ENCODE measurements at regions not wholly inside any gene's neighbourhood (a gene's known extent, or its start where the extent isn't known, plus 50 kb on each side); places are given as distances from the start of the nearest gene placed in this dataset.

GRCh38 chr2:62383846-62384245 is 122.1 kb downstream of the TMEM17 start:
- H3K27me3 ChIP-seq = no peaks in the 10 kb centered on the region
- no peaks in the 10 kb centered on the region for H3K4me1 ChIP-seq
- no peaks in the 10 kb centered on the region for H3K36me3 ChIP-seq
- TF ChIP-seq POLR2A (IDR thresholded peaks at IDR 0.05) = no peak
- TF ChIP-seq, protein P1, sequence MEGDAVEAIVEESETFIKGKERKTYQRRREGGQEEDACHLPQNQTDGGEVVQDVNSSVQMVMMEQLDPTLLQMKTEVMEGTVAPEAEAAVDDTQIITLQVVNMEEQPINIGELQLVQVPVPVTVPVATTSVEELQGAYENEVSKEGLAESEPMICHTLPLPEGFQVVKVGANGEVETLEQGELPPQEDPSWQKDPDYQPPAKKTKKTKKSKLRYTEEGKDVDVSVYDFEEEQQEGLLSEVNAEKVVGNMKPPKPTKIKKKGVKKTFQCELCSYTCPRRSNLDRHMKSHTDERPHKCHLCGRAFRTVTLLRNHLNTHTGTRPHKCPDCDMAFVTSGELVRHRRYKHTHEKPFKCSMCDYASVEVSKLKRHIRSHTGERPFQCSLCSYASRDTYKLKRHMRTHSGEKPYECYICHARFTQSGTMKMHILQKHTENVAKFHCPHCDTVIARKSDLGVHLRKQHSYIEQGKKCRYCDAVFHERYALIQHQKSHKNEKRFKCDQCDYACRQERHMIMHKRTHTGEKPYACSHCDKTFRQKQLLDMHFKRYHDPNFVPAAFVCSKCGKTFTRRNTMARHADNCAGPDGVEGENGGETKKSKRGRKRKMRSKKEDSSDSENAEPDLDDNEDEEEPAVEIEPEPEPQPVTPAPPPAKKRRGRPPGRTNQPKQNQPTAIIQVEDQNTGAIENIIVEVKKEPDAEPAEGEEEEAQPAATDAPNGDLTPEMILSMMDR (IDR thresholded peaks at IDR 0.05) = no peak
- no peak for DNase-seq
- intact Hi-C loops (cut with DNase I; ENCODE audit: low total_unique reads) = no loop called here
- H3K27ac ChIP-seq = no peak overlapping the region
- H3K9me3 ChIP-seq = no peaks in the 10 kb centered on the region
- H3K4me3 ChIP-seq = no peak overlapping the region

DNA sequence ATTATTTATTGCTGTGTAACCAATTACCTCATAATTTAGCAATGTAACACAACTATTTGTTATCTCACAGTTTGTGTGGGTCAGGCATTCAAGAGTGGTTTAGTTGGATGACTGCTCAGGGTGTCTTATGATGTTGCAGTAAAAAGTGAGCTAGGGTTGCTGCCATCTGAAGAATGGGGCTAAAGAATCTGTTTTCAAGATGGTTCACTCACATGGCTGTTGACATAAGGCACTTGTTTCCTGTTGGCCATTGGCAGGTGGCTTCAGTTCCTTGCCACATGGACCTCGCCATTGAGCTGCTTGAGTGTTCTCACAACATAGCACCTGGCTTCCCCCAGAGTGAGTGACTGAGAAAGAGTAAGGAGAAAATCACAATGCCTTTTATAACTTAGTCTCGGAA is 123.2 kb downstream of the TMEM17 start:
- Histone ChIP-seq H3K27me3 (no peaks in the 10 kb centered on the region), H3K9me3 (no peaks in the 10 kb centered on the region), H3K4me1 (no peaks in the 10 kb centered on the region), H3K36me3 (no peaks in the 10 kb centered on the region), H3K4me3 (no peak overlapping the region), H3K27ac (no peak overlapping the region)
- TF ChIP-seq, protein P1 (IDR thresholded peaks at IDR 0.05) = no peak
- no peak for TF ChIP-seq POLR2A (IDR thresholded peaks at IDR 0.05)
- DNase-seq = no peak
- intact Hi-C loops (cut with DNase I; ENCODE audit: low total_unique reads) = no loop called here

DNA sequence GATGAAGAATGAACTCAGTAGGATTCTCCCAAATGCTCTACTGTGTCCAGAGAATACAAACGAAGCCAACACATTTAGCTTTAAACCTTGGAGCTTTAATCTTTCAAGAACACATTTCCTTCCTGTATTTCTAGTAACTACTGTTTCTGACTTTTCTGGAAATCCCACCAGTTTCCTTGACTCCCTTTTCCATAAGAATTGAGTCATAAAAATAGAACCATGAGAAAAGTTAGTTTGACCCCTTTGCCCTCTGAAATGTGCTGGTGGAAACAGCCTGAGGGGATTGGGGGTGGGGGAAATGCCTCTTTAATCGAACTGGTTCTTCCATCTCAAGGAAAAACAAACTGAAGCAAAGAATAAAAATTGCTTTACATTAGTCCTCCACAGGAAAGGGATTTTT is 123.9 kb downstream of the TMEM17 start:
- Histone ChIP-seq H3K9me3 (no peaks in the 10 kb centered on the region), H3K27ac (no peak overlapping the region), H3K27me3 (no peaks in the 10 kb centered on the region), H3K4me1 (no peaks in the 10 kb centered on the region), H3K36me3 (no peaks in the 10 kb centered on the region), H3K4me3 (no peak overlapping the region)
- TF ChIP-seq, protein P1 (IDR thresholded peaks at IDR 0.05) = no peak
- TF ChIP-seq POLR2A (IDR thresholded peaks at IDR 0.05) = no peak
- intact Hi-C loops (cut with DNase I; ENCODE audit: low total_unique reads) = no loop called here
- DNase-seq = no peak

GRCh38 chr2:62381656-62382055 is 124.3 kb downstream of the TMEM17 start:
- Histone ChIP-seq H3K27ac (no peak overlapping the region), H3K36me3 (no peaks in the 10 kb centered on the region), H3K4me1 (no peaks in the 10 kb centered on the region), H3K4me3 (no peak overlapping the region), H3K27me3 (no peaks in the 10 kb centered on the region), H3K9me3 (no peaks in the 10 kb centered on the region)
- no peak for TF ChIP-seq POLR2A (IDR thresholded peaks at IDR 0.05)
- TF ChIP-seq, protein P1 (IDR thresholded peaks at IDR 0.05) = no peak
- DNase-seq = no peak
- intact Hi-C loops (cut with DNase I; ENCODE audit: low total_unique reads) = no loop called here

GRCh38 chr2:62379566-62379965 is 126.4 kb downstream of the TMEM17 start:
- no peak for DNase-seq
- intact Hi-C loops (cut with DNase I; ENCODE audit: low total_unique reads) = no loop called here
- H3K9me3 ChIP-seq = no peaks in the 10 kb centered on the region
- H3K4me1 ChIP-seq = no peaks in the 10 kb centered on the region
- TF ChIP-seq, protein P1 (IDR thresholded peaks at IDR 0.05) = no peak
- no peak for TF ChIP-seq POLR2A (IDR thresholded peaks at IDR 0.05)
- no peak overlapping the region for H3K27ac ChIP-seq
- H3K27me3 ChIP-seq = no peaks in the 10 kb centered on the region
- H3K36me3 ChIP-seq = no peaks in the 10 kb centered on the region
- H3K4me3 ChIP-seq = no peak overlapping the region

All from uterus (tissue), 3 donors.